ENCODE measurements at regions not wholly inside any gene's neighbourhood (a gene's known extent, or its start where the extent isn't known, plus 50 kb on each side); places are given as distances from the start of the nearest gene placed in this dataset.

DNA sequence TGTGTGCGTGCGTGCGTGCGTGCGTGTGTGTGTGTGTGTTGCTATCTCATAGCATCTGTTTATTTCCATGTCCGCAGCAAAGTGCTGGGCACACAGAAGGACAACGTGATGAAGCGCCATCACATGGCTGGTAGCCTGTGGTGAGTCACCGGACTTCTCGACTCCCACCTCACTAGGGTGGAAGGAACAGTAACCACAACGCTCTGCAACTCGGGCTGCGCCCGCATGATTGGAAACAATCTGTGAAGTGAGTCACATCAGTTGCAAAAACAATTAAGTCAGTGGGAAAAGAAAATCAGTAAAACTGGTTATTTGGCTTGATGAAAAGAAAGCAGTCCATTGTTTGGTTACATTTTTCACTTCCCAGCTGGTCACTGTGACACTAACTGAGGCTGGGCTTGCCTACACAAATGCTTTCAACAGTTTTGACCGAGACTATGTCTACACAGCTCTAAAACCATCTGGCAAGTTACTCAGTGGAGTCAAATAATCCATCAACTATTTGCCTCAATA is 437.3 kb upstream of the CADM1 start:
- TF ChIP-seq, protein P1, sequence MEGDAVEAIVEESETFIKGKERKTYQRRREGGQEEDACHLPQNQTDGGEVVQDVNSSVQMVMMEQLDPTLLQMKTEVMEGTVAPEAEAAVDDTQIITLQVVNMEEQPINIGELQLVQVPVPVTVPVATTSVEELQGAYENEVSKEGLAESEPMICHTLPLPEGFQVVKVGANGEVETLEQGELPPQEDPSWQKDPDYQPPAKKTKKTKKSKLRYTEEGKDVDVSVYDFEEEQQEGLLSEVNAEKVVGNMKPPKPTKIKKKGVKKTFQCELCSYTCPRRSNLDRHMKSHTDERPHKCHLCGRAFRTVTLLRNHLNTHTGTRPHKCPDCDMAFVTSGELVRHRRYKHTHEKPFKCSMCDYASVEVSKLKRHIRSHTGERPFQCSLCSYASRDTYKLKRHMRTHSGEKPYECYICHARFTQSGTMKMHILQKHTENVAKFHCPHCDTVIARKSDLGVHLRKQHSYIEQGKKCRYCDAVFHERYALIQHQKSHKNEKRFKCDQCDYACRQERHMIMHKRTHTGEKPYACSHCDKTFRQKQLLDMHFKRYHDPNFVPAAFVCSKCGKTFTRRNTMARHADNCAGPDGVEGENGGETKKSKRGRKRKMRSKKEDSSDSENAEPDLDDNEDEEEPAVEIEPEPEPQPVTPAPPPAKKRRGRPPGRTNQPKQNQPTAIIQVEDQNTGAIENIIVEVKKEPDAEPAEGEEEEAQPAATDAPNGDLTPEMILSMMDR (conservative IDR thresholded peaks at IDR 0.05 in 1 of 2, IDR thresholded peaks at IDR 0.05 in 1 of 2; ENCODE audit: extremely low read depth in 1 of 2, insufficient read depth in 1 of 2, low read depth in 1 of 2, low read length in 2 of 2), result peak in 1 of 2 donors; percentile 2
- no peak for TF ChIP-seq EZH2 (IDR thresholded peaks at IDR 0.05; ENCODE audit: borderline replicate concordance, low read length)

All from mammary epithelial cell (primary cell).